Tibial artery (tissue), 4 donors: ENCODE measurements at regions not wholly inside any gene's neighbourhood (a gene's known extent, or its start where the extent isn't known, plus 50 kb on each side); places are given as distances from the start of the nearest gene placed in this dataset.

ENCODE experiments used
- DNase-seq, 2 donors: peaks; one replicate each; pipeline ENCODE4 v3.0.0-alpha.2; 2019
- H3K27ac ChIP-seq, 2 donors: fragments of 200-600 bp; sonication (generic) in 1 of 2; 1 replicate in 1 of 2; 2 replicates in 1 of 2; pipeline ENCODE4 v1.5.1; 2018 to 2019; ENCODE audit warnings: mild to moderate bottlenecking in 1 of 2
- H3K27me3 ChIP-seq, 2 donors: fragments of 200-600 bp; sonication (generic) in 1 of 2; one replicate each; pipeline versions ENCODE4 v1.5.1 to v1.6.0; 2016 to 2019
- H3K36me3 ChIP-seq, 3 donors: fragments of 200-600 bp; sonication (generic) in 2 of 3; one replicate each; pipeline ENCODE4 v1.5.1; 2016 to 2019; ENCODE audit warnings: mild to moderate bottlenecking in 2 of 3
- H3K4me1 ChIP-seq, 4 donors: fragments of 200-600 bp; sonication (generic) in 2 of 4; 1 replicate in 3 of 4; 2 replicates in 1 of 4; pipeline ENCODE4 v1.5.1; 2016 to 2019
- H3K4me3 ChIP-seq, 2 donors: fragments of 200-600 bp; sonication (generic) in 1 of 2; 1 replicate in 1 of 2; 2 replicates in 1 of 2; pipeline ENCODE4 v1.5.1; 2018 to 2019; ENCODE audit warnings: mild to moderate bottlenecking in 2 of 2
- H3K9me3 ChIP-seq, 3 donors: fragments of 200-600 bp; sonication (generic) in 1 of 3; one replicate each; pipeline ENCODE4 v1.5.1; 2016 to 2019
- intact Hi-C: fragments of 100-400 bp; cut with DNase I; formaldehyde crosslinking; loops from one replicate; pipeline ENCODE4 v1.15.0; 2023; ENCODE audit warnings: low total_unique reads
- TF ChIP-seq, protein P1 (sequence below), 2 experiments: fragments of 200-600 bp in 1 of 2; fragments of 450-650 bp in 1 of 2; IDR thresholded peaks; one replicate each; pipeline ENCODE4 v1.5.1; 2017 to 2019; ENCODE audit warnings: antibody characterized with exemption in 2 of 2, mild to moderate bottlenecking in 1 of 2, moderate library complexity in 1 of 2

DNA sequence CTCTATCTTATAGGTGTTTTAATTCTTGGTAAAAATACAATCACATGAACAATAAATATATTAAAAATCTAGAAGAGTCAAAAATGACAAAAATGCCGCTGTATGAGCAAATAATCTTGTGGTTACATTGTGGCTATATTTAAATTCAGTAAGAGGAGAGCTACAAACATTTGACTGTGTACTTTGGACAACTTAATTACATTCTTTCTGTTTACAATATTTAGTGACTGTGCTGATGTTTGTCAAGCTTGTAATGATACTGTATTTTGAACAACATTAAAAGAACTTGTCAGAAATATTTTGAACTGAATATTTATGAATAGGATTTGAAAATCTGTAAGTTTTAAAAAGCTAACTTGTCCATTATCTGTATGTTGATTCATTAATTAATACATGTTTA is 598.3 kb downstream of the SI start:
- Histone ChIP-seq H3K27me3 (no peaks in the 10 kb centered on the region), H3K27ac (no peak overlapping the region), H3K4me1 (no peaks in the 10 kb centered on the region), H3K4me3 (no peak overlapping the region), H3K36me3 (no peaks in the 10 kb centered on the region), H3K9me3 (no peaks in the 10 kb centered on the region)
- TF ChIP-seq, protein P1, sequence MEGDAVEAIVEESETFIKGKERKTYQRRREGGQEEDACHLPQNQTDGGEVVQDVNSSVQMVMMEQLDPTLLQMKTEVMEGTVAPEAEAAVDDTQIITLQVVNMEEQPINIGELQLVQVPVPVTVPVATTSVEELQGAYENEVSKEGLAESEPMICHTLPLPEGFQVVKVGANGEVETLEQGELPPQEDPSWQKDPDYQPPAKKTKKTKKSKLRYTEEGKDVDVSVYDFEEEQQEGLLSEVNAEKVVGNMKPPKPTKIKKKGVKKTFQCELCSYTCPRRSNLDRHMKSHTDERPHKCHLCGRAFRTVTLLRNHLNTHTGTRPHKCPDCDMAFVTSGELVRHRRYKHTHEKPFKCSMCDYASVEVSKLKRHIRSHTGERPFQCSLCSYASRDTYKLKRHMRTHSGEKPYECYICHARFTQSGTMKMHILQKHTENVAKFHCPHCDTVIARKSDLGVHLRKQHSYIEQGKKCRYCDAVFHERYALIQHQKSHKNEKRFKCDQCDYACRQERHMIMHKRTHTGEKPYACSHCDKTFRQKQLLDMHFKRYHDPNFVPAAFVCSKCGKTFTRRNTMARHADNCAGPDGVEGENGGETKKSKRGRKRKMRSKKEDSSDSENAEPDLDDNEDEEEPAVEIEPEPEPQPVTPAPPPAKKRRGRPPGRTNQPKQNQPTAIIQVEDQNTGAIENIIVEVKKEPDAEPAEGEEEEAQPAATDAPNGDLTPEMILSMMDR (IDR thresholded peaks at IDR 0.05), result no peak
- intact Hi-C loops, result no loop called here
- DNase-seq, result no peak

DNA sequence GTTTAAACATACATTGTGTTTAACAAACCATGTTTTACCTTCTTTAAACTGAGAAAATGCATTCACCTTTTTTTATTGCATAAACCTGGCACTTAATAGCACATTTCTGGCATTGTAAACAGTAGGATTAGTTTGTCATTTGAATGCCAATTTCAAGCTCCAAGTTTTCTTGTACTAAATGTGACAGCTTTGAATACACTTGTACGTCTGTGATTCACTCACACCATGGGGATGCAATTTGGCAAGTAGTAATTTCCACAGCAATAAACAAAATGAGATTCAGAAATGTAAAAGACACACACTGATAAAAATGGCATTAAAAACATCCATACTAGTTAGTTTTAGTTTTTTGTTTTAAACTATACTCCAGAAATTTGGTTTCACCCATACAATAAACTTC is 598.9 kb downstream of the SI start:
- H3K9me3 ChIP-seq, result no peaks in the 10 kb centered on the region
- H3K36me3 ChIP-seq, result no peaks in the 10 kb centered on the region
- H3K27ac ChIP-seq, result no peak overlapping the region
- H3K4me3 ChIP-seq, result no peak overlapping the region
- H3K4me1 ChIP-seq, result no peaks in the 10 kb centered on the region
- H3K27me3 ChIP-seq, result no peaks in the 10 kb centered on the region
- intact Hi-C loops, result no loop called here
- TF ChIP-seq, protein P1 (IDR thresholded peaks at IDR 0.05), result no peak
- no peak for DNase-seq

DNA sequence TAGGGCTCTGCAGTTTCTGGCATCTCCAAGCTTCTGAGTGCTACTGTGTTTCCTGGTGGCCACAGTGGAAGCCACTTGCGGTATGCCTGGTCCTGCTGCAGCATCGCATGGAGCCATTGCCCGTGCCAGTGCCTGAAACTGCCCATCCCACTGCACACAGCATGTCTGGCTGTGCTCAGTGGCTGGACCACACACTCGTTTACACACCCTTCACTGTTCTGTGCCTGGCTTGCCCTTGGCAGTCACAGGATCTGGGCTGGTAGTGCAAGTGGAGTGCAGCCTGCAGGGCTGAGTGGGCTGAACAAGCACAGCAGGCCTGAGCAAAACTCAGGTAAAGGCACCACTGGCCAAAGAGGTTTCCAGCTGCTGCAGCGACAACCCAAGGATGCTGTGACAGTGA is 600.0 kb downstream of the SI start:
- Histone ChIP-seq H3K4me3 (no peak overlapping the region), H3K9me3 (no peaks in the 10 kb centered on the region), H3K27me3 (no peaks in the 10 kb centered on the region), H3K36me3 (no peaks in the 10 kb centered on the region), H3K27ac (no peak overlapping the region), H3K4me1 (no peaks in the 10 kb centered on the region)
- intact Hi-C loops, result no loop called here
- DNase-seq, result no peak
- TF ChIP-seq, protein P1 (IDR thresholded peaks at IDR 0.05), result no peak

DNA sequence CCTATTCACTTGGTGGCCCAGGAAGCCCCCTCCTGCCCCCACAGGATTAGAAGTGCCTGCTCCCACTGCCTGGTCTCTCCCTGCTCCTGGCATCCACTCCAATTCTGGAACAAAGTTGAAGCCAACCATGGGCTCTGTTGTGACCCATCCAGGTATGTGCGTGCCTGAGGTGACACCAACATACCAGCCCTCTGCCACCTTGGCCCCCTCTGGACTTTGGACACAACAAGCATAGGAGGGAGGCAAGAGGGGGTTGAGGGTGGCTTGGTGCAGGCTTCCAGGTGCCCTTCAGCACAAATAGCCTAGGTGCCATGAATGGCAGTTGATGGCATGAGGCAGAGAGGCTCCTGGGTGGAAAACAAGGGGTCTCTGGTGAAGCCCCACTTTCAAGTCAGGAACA is 600.9 kb downstream of the SI start:
- Histone ChIP-seq H3K4me1 (no peaks in the 10 kb centered on the region), H3K27me3 (no peaks in the 10 kb centered on the region), H3K4me3 (no peak overlapping the region), H3K27ac (no peak overlapping the region), H3K9me3 (no peaks in the 10 kb centered on the region), H3K36me3 (no peaks in the 10 kb centered on the region)
- TF ChIP-seq, protein P1 (IDR thresholded peaks at IDR 0.05), result no peak
- intact Hi-C loops, result no loop called here
- DNase-seq, result no peak

DNA sequence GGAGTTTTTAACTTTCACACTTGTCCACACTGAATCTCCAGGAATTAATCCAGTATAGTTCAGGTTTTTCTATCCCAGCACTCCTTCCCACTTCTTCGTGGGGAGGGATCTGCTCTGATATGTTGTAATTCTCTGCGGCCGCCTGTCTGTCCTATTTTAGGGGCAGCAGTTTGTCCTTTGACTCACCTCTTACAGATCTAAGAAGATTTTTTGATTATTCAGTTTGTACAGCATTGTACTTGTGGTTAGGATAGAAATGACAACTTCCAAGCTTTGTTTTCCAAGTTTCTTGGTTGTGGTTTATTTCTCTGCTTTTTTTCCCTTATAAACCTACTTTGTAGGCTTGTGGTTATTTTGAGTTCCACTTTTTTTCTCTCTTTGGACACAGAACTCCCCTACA is 601.7 kb downstream of the SI start:
- Histone ChIP-seq H3K27me3 (no peaks in the 10 kb centered on the region), H3K4me1 (no peaks in the 10 kb centered on the region), H3K36me3 (no peaks in the 10 kb centered on the region), H3K27ac (no peak overlapping the region), H3K9me3 (no peaks in the 10 kb centered on the region), H3K4me3 (no peak overlapping the region)
- intact Hi-C loops, result no loop called here
- no peak for DNase-seq
- TF ChIP-seq, protein P1 (IDR thresholded peaks at IDR 0.05), result no peak

DNA sequence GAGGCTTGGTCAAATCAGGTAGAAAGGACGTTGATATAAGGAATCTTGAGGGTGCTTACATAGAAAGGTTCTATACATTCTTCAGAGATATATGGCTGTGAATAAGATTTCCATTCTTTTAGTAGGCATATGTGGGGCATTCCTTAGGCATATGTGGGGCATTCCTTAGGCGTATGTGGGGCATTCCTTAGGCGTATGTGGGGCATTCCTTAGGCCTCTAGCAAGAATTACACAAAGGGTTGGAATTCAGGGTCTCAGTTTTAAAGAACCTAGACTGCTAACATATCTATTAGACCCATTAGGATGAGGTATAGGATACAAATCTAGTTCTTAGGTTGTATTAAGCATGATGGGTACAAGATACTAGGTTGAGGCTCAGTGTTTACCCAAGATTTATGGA is 607.8 kb downstream of the SI start:
- no peak overlapping the region for H3K27ac ChIP-seq
- no peak overlapping the region for H3K4me3 ChIP-seq
- no peaks in the 10 kb centered on the region for H3K4me1 ChIP-seq
- TF ChIP-seq, protein P1 (IDR thresholded peaks at IDR 0.05), result no peak
- H3K27me3 ChIP-seq, result no peaks in the 10 kb centered on the region
- DNase-seq, result no peak
- no peaks in the 10 kb centered on the region for H3K36me3 ChIP-seq
- no peaks in the 10 kb centered on the region for H3K9me3 ChIP-seq
- intact Hi-C loops, result no loop called here
